K562 (cell line): ENCODE measurements at regions not wholly inside any gene's neighbourhood (a gene's known extent, or its start where the extent isn't known, plus 50 kb on each side); places are given as distances from the start of the nearest gene placed in this dataset.

Experiments used
- ERF ChIP-seq: fragments of 450-650 bp; formaldehyde crosslinking; IDR thresholded peaks from 2 replicates; pipeline ENCODE4 v1.4.0; 2020; ENCODE audit warnings: mild to moderate bottlenecking, mixed read lengths
- ZBTB11 ChIP-seq, 3 experiments: fragments of 200-800 bp in 1 of 3; fragments of 250-450 bp in 1 of 3; fragments of 450-650 bp in 1 of 3; sonication (Bioruptor Pico) in 1 of 3; sonication (Bioruptor generic) in 1 of 3; formaldehyde crosslinking in 1 of 3; IDR thresholded peaks; 2 replicates each; pipeline versions ENCODE4 v1.6.1 to v1.8.0; 2016 to 2022; ENCODE audit warnings: mild to moderate bottlenecking in 2 of 3, missing genetic modification characterization in 2 of 3, missing compliant biosample characterization in 1 of 3, moderate library complexity in 1 of 3

- TF ChIP-seq ERF (CRISPR knock-in tag): no peak
- no peak for TF ChIP-seq ZBTB11 (CRISPR knock-in tag; IDR thresholded peaks at IDR 0.05)
These were observed 495.0 kb upstream of the SLIT2 start for GRCh38 chr4:19756661-19757060.
